ENCODE measurements at regions not wholly inside any gene's neighbourhood (a gene's known extent, or its start where the extent isn't known, plus 50 kb on each side); places are given as distances from the start of the nearest gene placed in this dataset.
"Not testable (repeated sequence)": the region's sequence is repeated elsewhere in the genome, so short reads cannot be mapped to it uniquely, and the experiment has no call there.

- DNase-seq, result no peak
These were observed 157.3 kb upstream of the CREB1 start for GRCh38 chr2:207372483-207372882.

GRCh38 chr2:207375207-207375875 lies 154.4 kb upstream of the CREB1 start:
- DNase-seq, result no peak

- not testable (repeated sequence) for DNase-seq
These were observed 151.1 kb upstream of the CREB1 start for GRCh38 chr2:207378620-207379019.

GRCh38 chr2:207385076-207385475 lies 144.7 kb upstream of the CREB1 start:
- no peak for DNase-seq

- no peak for DNase-seq
These were observed 143.9 kb upstream of the CREB1 start for GRCh38 chr2:207385903-207386302.

- DNase-seq, result no peak
These were observed 142.7 kb upstream of the CREB1 start for GRCh38 chr2:207387001-207387571.

GRCh38 chr2:207390302-207391095 lies 139.3 kb upstream of the CREB1 start:
- DNase-seq, result no peak

DNA sequence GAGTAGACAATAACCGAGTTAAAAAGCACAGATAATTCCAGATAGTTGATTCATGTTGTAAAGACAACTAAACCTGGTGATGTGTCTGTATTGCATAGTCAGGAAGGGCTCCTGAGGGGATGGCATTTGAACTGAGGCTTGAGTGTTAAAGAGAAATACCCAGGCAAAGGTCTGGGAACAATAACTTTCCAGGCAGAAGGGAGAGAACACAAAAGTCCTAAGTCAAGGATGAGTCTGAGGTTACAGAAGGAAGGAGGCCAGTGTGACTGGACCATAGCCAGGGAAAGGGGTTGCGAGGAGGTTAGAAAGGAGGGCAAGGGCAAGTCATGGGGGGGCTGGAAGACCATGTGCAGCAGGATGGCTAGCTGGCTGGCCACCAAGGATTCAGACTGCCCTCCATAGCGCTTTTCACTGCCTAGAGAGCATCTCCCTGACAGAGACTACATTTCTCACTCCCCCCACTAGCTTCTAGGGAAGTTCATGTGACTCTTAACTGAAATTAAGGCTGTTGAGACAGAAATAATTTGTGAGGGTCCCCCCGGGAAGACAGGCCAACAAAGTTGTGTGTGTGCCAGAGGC lies 135.5 kb upstream of the CREB1 start:
- DNase-seq, result no peak

DNA sequence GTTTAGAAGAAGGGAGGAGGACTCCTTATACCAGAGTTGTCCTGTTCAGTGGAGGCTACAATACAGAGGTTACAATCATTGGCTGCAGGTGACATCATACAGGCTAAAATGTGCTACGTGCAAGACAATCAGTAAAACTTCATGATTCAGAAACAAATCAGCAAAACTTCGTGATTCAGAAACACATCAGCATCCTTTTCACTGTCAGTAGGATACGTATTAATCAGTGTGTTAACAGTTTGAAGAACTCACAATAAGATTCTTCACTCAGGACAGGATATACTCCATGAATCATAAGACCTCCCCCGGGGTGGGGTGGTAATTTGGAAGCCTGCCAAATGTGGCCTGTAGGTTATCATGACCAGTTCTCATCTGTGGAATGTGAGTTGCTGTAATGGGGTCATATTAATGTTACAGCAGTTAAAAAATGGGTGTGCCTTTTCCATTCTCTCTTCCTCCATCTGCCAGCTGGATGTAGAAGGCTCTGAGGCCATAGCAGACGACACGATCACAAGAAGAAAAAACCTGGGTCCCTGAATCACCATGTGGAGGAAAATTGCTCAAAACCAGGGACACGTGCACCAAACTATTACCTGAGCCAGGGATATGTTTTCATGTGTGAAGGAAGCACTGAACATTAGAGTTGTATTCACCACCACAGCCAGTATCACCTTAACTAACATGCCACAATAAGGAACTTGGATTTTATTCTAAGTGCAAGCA lies 134.8 kb upstream of the CREB1 start:
- DNase-seq, result no peak

DNA sequence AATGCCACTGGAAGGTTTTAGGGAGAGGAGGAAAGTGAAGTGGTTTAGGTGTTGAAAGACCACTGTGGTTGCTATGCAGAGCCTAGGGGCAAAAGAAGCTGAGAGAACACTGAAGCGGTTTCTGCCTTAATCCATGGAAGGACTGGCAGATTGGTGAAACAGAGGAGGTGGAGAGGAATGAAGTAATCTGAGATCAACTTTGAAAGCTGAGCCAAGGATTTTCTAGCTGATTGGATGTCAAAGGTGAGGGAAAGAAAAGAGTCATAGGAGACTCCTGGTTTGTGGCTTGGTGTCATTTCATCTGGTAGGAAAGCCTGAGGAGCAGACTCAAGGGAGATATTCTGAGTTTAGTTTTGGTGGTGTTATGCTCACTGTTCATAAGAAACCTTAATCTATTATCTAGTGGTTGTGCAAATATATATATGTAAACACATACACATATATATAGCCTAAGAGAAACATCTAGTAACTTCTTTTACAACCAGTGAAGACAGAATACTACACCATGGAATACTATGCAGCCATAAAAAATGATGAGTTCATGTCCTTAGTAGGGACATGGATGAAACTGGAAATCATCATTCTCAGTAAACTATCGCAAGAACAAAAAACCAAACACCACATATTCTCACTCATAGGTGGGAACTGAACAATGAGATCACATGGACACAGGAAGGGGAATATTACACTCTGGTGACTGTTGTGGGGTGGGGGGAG lies 134.1 kb upstream of the CREB1 start:
- DNase-seq, result no peak

DNA sequence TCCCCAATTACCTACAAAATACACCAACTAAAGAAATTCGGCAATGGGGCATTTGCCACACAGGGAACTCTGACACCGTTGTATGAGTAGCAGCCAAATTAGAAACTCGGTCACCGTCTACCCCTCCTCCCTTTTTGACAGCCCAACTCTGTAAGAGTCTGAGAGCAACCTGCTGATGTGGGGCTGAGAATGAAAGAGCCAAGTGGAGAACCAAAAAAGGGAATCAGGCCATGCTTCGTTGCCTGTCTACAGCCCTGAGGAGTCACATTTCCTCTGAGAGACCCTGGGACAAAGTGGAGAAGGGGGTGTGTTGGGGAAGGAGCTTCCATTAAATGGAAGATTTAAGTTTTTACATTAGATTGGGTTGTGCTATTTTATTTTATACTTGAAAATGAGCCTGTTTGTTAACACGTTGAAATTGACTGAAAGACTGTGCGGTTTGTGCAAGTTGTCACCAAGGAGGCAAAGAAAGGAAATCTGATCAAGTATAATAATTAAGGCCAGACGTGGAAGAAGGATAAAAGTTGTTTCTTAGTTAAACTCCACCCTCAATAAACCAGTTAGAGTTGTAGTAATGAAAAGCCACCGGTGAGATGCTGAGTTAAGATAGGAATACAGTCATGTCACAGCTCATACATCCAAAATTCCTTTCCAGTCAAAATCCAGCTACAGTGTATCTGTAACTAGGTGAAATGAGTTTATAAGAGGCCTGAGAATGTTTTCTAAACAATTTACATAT lies 131.7 kb upstream of the CREB1 start:
- DNase-seq, result no peak

- no peak for DNase-seq
These were observed 130.5 kb upstream of the CREB1 start for GRCh38 chr2:207399301-207399700.

DNA sequence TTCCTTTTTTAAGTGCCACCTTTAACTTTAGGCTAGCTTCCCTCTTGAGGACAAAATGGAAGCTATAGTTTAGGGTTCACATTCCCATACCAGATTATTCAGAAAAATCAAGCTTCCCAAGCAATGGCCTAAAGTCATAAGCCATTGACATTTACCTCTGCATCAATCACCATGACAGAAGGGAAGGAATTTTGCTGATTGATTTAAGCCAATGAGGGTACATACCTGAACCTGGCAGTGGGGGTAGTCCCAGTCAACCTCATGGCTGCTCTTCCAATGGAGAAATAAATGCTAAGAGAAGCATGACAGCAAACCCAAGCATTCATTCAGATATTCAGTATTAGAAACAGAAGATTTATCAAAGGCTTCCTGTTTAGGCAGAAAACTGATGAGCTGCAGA lies 128.4 kb upstream of the CREB1 start:
- DNase-seq, result no peak

GRCh38 chr2:207403141-207403540 lies 126.6 kb upstream of the CREB1 start:
- no peak for DNase-seq

DNA sequence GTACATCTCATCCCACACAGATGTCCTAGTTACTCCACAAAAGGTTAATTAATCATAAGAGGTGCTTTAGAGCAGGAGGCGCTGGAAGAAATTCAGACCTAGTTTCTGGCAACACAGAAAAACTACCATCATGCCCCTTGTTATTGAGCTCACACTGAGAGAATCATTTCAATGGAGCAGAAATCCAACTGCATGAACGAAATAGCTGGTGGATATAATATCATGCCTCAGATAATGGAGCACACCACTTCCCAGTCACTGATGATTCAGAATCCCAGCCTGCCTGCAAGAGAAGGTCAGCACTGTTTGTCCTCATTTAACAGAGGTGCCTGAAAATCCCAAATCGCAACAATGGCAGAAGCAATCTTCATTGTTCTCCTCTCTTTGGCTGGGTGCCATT lies 125.8 kb upstream of the CREB1 start:
- no peak for DNase-seq

DNA sequence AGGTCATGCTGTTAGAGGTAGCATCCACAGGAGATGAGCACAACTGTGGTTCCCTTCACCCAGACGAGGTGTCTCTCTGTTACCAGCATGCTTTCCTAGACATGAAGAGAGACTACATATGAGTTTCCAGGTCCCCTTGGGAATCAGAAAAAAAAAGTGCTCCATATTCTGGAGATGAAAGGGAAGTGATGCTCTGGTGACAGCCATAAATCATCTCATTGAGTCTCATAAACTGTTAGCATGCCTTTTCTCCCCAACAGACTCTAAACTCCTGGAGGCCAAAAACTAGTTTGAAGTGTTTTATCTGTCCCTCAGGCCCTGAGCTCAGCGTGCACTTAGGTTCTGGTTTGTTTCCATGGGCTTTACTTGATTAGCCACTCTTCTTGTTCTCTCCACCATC lies 124.6 kb upstream of the CREB1 start:
- no peak for DNase-seq

- no peak for DNase-seq
These were observed 121.5 kb upstream of the CREB1 start for GRCh38 chr2:207408086-207408794.

DNA sequence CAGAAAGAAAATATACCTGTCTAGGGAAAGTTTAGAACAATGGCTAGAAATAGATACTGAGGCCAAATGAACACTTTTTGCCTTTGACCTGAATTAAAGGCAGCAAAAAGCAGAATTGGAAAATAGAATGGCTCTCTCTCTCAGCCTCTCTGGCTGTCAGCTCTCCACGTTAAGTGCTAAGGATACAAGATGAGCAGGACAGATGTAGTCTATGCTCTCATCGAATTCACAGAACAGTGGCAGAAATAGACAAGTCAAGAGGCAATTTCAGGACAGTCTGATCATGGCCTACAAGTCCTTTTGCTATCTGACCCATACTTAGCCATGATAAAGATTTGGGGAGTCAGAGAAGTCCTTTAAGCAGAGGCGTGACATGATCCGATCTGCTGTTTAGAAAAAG lies 120.2 kb upstream of the CREB1 start:
- no peak for DNase-seq

GRCh38 chr2:207412787-207413310 lies 116.9 kb upstream of the CREB1 start:
- DNase-seq, result no peak

GRCh38 chr2:207413376-207413907 lies 116.3 kb upstream of the CREB1 start:
- no peak for DNase-seq

All from effector CD8-positive, alpha-beta T cell (primary cell).